H1 (cell line): ENCODE measurements at regions not wholly inside any gene's neighbourhood (a gene's known extent, or its start where the extent isn't known, plus 50 kb on each side); places are given as distances from the start of the nearest gene placed in this dataset.

Experiments
- CTCF ChIP-seq, 3 experiments: IDR thresholded peaks; 1 replicate in 2 of 3; 2 replicates in 1 of 3; pipeline versions ENCODE4 v1.5.1 to v1.6.1; 2011; ENCODE audit warnings: low read length in 3 of 3, mild to moderate bottlenecking in 3 of 3, inconsistent platforms in 2 of 3, low read depth in 1 of 3, moderate library complexity in 1 of 3; ENCODE audit not compliant: insufficient read depth in 1 of 3; ENCODE audit errors: control extremely low read depth in 1 of 3
- EZH2 ChIP-seq: fragments of 200-600 bp; sonication (generic); IDR thresholded peaks from 2 replicates; pipeline ENCODE4 v1.7.1; 2012; ENCODE audit warnings: low read depth, mild to moderate bottlenecking, moderate library complexity, low read length, inconsistent platforms; ENCODE audit not compliant: severe bottlenecking
- POLR2A ChIP-seq, 2 experiments: IDR thresholded peaks; 1 replicate in 1 of 2; 2 replicates in 1 of 2; pipeline ENCODE4 v1.6.1; 2011; ENCODE audit warnings: low read depth in 2 of 2, low read length in 2 of 2, mild to moderate bottlenecking in 2 of 2; ENCODE audit errors: control extremely low read depth in 1 of 2
- USF2 ChIP-seq: IDR thresholded peaks from 2 replicates; pipeline ENCODE4 v1.6.1; 2011; ENCODE audit warnings: low read length, improper control_type of control experiment
- TF ChIP-seq, protein P1 (sequence below): IDR thresholded peaks from 2 replicates; pipeline ENCODE4 v1.6.1; 2012; ENCODE audit warnings: inconsistent platforms

GRCh38 chr13:109669956-109670355, 116.4 kb downstream of the IRS2 start:
- TF ChIP-seq POLR2A (IDR thresholded peaks at IDR 0.05; ENCODE audit: control extremely low read depth in 1 of 2, low read depth in 2 of 2, low read length in 2 of 2) (no peak), EZH2 (no peak), CTCF (IDR thresholded peaks at IDR 0.05; ENCODE audit: control extremely low read depth in 1 of 3, insufficient read depth in 1 of 3, low read depth in 1 of 3, low read length in 3 of 3) (no peak), USF2 (no peak)
- TF ChIP-seq, protein P1, sequence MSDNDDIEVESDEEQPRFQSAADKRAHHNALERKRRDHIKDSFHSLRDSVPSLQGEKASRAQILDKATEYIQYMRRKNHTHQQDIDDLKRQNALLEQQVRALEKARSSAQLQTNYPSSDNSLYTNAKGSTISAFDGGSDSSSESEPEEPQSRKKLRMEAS: no peak
